ENCODE measurements at regions not wholly inside any gene's neighbourhood (a gene's known extent, or its start where the extent isn't known, plus 50 kb on each side); places are given as distances from the start of the nearest gene placed in this dataset.

DNA sequence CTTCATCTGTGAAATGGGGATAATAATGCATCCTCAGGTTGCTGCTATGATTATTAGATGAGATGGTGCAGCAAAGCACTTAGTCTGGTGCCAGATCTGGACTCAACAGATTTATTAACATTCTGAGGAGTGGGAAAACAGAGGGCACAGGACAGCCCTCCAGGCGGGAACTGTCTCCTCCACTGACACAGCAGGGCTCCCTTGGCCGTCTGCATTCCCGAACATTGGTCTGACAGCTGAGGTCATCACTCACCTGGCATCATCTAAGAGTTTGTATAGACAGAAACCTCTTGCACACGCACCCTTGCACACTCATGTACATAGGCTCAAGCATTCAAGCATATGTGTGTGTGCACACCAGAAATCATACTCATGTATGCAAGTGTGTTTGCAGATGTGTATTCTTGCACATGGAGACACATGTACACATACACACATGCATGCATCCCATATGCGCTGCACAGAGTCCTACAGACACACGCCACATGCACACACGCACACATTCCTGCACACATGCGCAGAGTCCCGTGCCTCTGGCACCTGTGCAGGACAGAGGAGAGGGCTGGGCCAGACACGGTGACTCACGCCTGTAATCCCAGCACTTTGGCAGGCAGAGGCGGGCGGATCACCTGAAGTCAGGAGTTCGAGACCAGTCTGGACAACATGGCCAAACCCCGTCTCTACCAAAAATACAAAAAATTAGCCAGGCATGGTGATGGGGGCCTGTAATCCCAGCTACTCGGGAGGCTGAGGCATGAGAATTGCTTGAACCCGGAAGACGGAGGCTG lies 173.3 kb upstream of the GLI2 start:
- no peaks in the 10 kb centered on the region for H4K20me1 ChIP-seq (ENCODE audit: control insufficient read depth, insufficient read depth, low read depth, low read length)
- TF ChIP-seq EZH2phosphoT487 (IDR thresholded peaks at IDR 0.05; ENCODE audit: borderline replicate concordance, low read length) (no peak), CTCF (IDR thresholded peaks at IDR 0.05; ENCODE audit: low read depth, low read length, poor library complexity, severe bottlenecking) (no peak)
- no peaks in the 10 kb centered on the region for H3K36me3 ChIP-seq (ENCODE audit: control insufficient read depth, low read length)

GRCh38 chr2:120563616-120564015 lies 172.1 kb upstream of the GLI2 start:
- H3K79me2 ChIP-seq (ENCODE audit: control insufficient read depth, low read length), result no peaks in the 10 kb centered on the region
- H3K4me1 ChIP-seq (ENCODE audit: control insufficient read depth, low read length), result no peaks in the 10 kb centered on the region
- no peaks in the 10 kb centered on the region for H3F3A ChIP-seq (ENCODE audit: control insufficient read depth, insufficient read depth)
- H3K4me2 ChIP-seq (ENCODE audit: low read length), result no peak overlapping the region
- H3K9me2 ChIP-seq (replicated peaks; ENCODE audit: control insufficient read depth, low read length), result no peaks in the 10 kb centered on the region
- H4K20me1 ChIP-seq (ENCODE audit: control insufficient read depth, insufficient read depth, low read depth, low read length), result no peaks in the 10 kb centered on the region
- no peak overlapping the region for H3K27ac ChIP-seq (ENCODE audit: low read depth, low read length)
- H3K4me3 ChIP-seq (ENCODE audit: low read length), result no peak overlapping the region
- no peaks in the 10 kb centered on the region for H3K9me3 ChIP-seq (ENCODE audit: control insufficient read depth, insufficient read depth, low read length)
- TF ChIP-seq CTCF (IDR thresholded peaks at IDR 0.05; ENCODE audit: low read depth, low read length, poor library complexity, severe bottlenecking), result no peak
- TF ChIP-seq EZH2phosphoT487 (IDR thresholded peaks at IDR 0.05; ENCODE audit: borderline replicate concordance, low read length), result no peak
- H3K36me3 ChIP-seq (ENCODE audit: control insufficient read depth, low read length), result no peaks in the 10 kb centered on the region
- no peaks in the 10 kb centered on the region for H3K27me3 ChIP-seq (ENCODE audit: control insufficient read depth, low read length)

More for the DNA sequence above, 173.3 kb upstream of the GLI2 start:
- Histone ChIP-seq H3K4me3 (ENCODE audit: low read length) (no peak overlapping the region), H3K27me3 (ENCODE audit: control insufficient read depth, low read length) (no peaks in the 10 kb centered on the region), H3K4me2 (ENCODE audit: low read length) (no peak overlapping the region), H3K27ac (ENCODE audit: low read depth, low read length) (no peak overlapping the region), H3F3A (ENCODE audit: control insufficient read depth, insufficient read depth) (no peaks in the 10 kb centered on the region), H3K9me3 (ENCODE audit: control insufficient read depth, insufficient read depth, low read length) (no peaks in the 10 kb centered on the region), H3K4me1 (ENCODE audit: control insufficient read depth, low read length) (no peaks in the 10 kb centered on the region), H3K9me2 (replicated peaks; ENCODE audit: control insufficient read depth, low read length) (no peaks in the 10 kb centered on the region), H3K79me2 (ENCODE audit: control insufficient read depth, low read length) (no peaks in the 10 kb centered on the region)

DNA sequence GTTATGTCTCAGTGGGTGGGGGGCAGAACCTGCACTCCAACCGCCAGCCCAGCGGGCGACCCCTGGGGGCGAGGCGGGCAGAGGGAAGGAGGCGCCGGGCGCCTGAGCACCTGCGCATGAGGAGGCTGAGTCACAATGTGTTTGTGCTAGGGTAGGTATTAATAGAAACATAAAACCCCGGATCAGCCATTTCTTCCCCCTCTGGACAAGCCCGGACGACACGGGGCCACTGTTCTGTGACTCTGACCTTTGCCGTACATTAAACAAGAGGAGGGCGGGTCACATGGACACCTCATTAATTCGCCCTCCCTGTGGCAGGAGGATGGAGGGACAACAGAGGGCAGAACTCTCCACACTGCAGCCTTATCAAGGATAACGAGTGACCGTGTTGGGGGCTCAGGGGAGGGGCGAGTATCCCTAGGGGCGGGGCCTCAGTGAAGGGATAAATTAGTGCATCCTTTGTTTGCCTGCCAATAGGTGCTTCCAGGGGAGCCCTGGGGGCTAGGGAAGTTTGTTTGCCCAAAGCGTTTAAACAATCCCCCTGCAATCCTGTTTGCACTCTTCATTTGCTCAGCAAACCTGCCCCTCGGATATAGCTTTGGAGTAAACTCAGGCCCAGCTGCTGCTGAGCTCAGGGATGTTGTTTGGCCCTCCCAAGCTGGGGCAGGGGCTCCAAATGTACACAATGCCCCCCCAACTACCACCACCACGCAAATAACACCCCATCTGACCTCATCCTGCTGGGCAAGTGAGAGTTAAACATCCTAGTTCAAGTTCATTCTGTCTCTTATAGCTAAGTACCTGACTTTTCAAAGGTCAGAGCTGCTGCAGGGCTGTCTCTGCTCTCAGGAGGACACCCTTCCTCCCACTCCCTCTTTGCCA lies 171.2 kb upstream of the GLI2 start:
- no peaks in the 10 kb centered on the region for H3K9me2 ChIP-seq (replicated peaks; ENCODE audit: control insufficient read depth, low read length)
- no peaks in the 10 kb centered on the region for H3K27me3 ChIP-seq (ENCODE audit: control insufficient read depth, low read length)
- H3K27ac ChIP-seq (ENCODE audit: low read depth, low read length), result no peak overlapping the region
- H4K20me1 ChIP-seq (ENCODE audit: control insufficient read depth, insufficient read depth, low read depth, low read length), result no peaks in the 10 kb centered on the region
- H3K36me3 ChIP-seq (ENCODE audit: control insufficient read depth, low read length), result no peaks in the 10 kb centered on the region
- TF ChIP-seq EZH2phosphoT487 (IDR thresholded peaks at IDR 0.05; ENCODE audit: borderline replicate concordance, low read length), result no peak
- no peak for TF ChIP-seq CTCF (IDR thresholded peaks at IDR 0.05; ENCODE audit: low read depth, low read length, poor library complexity, severe bottlenecking)
- H3K4me3 ChIP-seq (ENCODE audit: low read length), result no peak overlapping the region
- H3K79me2 ChIP-seq (ENCODE audit: control insufficient read depth, low read length), result no peaks in the 10 kb centered on the region
- H3F3A ChIP-seq (ENCODE audit: control insufficient read depth, insufficient read depth), result no peaks in the 10 kb centered on the region
- no peaks in the 10 kb centered on the region for H3K9me3 ChIP-seq (ENCODE audit: control insufficient read depth, insufficient read depth, low read length)
- no peaks in the 10 kb centered on the region for H3K4me1 ChIP-seq (ENCODE audit: control insufficient read depth, low read length)
- no peak overlapping the region for H3K4me2 ChIP-seq (ENCODE audit: low read length)
